Muscle layer of colon (tissue), 2 donors: ENCODE measurements at regions not wholly inside any gene's neighbourhood (a gene's known extent, or its start where the extent isn't known, plus 50 kb on each side); places are given as distances from the start of the nearest gene placed in this dataset.
"Not testable (repeated sequence)": the region's sequence is repeated elsewhere in the genome, so short reads cannot be mapped to it uniquely, and the experiment has no call there.

ENCODE experiments used
- H3K27ac ChIP-seq: one replicate; pipeline ENCODE4 v1.7.0; 2013; ENCODE audit warnings: low read depth, mild to moderate bottlenecking, low read length, moderate library complexity
- H3K27me3 ChIP-seq, 2 donors: one replicate each; pipeline ENCODE4 v1.7.0; 2013; ENCODE audit warnings: low read length in 2 of 2, mild to moderate bottlenecking in 2 of 2; ENCODE audit not compliant: insufficient read depth in 2 of 2, control insufficient read depth in 1 of 2
- H3K36me3 ChIP-seq: one replicate; pipeline ENCODE4 v1.7.0; 2013; ENCODE audit warnings: mild to moderate bottlenecking, low read length; ENCODE audit not compliant: insufficient read depth
- H3K4me1 ChIP-seq: one replicate; pipeline ENCODE4 v1.7.0; 2013; ENCODE audit warnings: mild to moderate bottlenecking, low read length; ENCODE audit not compliant: insufficient read depth
- H3K4me3 ChIP-seq, 2 donors: one replicate each; pipeline ENCODE4 v1.7.0; 2013; ENCODE audit warnings: low read length in 2 of 2, low read depth in 1 of 2, mild to moderate bottlenecking in 1 of 2, moderate library complexity in 1 of 2
- H3K9ac ChIP-seq: one replicate; pipeline ENCODE4 v1.7.0; 2013; ENCODE audit warnings: low read length
- H3K9me3 ChIP-seq: one replicate; pipeline ENCODE4 v1.7.0; 2013; ENCODE audit warnings: mild to moderate bottlenecking, low read length
- donor health status: abdominal sarcoma.
- donor health status: Adenocarcinoma of cecum.

DNA sequence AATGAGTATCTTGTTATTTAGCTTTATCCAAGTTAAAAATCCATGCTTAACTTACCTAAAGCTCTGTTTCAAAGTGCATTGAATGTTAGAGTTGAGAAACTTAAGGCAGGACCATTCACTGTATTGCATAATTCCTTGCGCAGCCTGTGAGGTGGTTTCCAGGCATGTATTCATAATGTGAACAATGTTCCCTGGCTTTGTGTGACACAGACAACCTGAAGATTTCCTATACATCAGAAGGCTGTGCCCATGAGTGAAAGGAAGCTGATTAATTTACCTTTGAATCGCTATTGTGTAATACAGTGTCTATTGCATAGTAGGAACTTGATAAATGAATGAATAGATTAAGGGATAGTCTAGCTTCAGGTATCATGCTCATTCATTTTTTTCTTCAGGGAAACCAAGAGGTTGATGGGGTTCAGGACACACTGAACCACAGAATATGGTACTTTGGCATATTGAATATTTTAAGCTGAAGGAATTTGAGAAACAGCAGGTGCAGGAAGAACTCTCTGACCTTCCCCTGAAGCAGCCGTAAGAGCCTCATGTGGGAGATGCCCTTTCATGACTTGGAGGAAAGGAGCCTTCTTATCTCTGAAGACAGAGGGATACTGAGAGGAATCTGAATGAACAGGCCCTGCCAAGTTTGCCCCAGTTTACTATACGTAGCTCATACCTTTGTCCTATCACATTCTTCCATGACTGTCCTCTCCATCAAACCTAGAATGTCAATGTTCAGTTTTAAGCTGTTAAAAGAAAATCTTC is 88.6 kb upstream of the GNG12 start:
- no peaks in the 10 kb centered on the region for H3K27me3 ChIP-seq
- no peak overlapping the region for H3K9ac ChIP-seq
- H3K27ac ChIP-seq = no peak overlapping the region
- H3K36me3 ChIP-seq = no peaks in the 10 kb centered on the region
- H3K4me1 ChIP-seq = no peaks in the 10 kb centered on the region
- no peaks in the 10 kb centered on the region for H3K9me3 ChIP-seq
- no peak overlapping the region for H3K4me3 ChIP-seq

DNA sequence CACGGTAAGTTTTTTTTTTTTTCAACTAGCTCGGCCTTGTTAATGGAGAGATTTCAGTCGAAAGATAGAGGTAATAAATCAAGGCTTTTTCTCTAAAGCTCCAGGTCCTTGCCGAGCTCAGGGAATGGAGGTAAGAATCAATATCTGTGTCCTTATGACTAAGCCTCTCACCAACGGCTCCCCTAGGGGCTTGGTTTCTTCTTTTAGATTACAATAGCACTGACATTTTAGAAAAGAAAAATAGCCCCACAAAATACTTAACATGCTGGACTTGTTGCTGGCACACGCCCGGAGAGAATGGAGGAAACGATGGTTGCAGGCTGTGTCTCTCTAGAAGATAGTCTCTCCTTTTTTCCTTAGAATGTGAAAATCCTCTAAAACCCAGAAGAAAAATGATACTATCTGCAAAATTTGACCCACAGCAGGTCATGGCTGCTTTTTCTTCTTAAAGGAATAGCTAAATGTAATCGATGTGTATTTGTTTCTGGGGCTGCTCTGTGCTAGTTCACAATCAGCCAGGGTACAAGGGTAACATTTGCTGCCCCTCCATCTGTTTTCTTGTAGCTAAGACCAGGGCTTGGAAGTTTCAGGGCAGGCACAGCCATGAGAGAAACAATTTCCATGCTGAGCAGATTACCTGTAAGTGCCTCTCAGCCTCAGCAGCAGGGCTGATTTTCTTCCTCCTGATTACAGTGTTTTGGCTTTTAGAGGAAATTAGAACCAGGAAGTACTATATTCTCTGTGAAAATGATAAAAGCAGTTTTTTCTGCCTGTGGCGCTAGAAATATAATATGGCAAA is 86.2 kb upstream of the GNG12 start:
- H3K27me3 ChIP-seq = no peaks in the 10 kb centered on the region
- no peaks in the 10 kb centered on the region for H3K4me1 ChIP-seq
- H3K27ac ChIP-seq = no peak overlapping the region
- H3K9me3 ChIP-seq = no peaks in the 10 kb centered on the region
- no peak overlapping the region for H3K9ac ChIP-seq
- no peak overlapping the region for H3K4me3 ChIP-seq
- H3K36me3 ChIP-seq = no peaks in the 10 kb centered on the region

DNA sequence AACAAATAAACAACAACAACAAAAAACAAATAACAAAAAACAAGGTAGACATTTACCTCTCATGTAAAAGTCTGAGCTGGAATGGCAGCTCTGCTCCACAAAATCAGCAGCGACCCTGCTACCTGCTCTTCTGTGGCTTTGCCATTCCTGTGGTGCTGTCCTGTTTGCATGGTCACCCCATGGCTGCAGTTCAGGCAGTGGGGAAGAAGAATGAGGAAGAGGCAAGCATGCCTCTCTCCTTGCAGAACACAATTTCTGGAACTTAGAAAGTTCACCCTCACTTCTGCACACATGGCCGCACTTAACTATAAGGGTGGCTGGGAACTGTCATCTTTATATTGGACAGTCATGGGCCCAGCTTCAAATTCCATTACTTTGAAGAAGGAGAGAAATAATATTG is 84.8 kb upstream of the GNG12 start:
- Histone ChIP-seq H3K9me3 (no peaks in the 10 kb centered on the region), H3K36me3 (no peaks in the 10 kb centered on the region), H3K27me3 (no peaks in the 10 kb centered on the region), H3K9ac (no peak overlapping the region), H3K27ac (no peak overlapping the region), H3K4me3 (no peak overlapping the region), H3K4me1 (no peaks in the 10 kb centered on the region)

DNA sequence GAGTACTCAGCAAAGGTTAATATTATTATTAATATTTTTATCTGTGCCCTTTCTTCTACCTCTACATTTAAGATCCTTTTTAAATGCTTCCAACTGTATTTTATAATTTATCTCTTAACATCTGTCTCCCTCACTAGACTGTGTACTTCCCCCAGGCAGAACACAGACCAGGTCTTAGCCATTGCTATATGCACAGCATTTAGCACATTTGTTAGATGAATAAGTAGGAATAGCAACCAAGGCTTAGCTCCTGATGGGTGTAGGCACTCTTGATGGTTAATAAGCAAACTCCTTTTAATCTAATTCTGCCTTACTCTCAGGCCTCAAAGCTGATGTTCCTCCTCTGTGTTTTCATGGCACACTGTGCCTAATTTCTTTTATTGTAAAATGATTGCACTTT is 83.7 kb upstream of the GNG12 start:
- H3K4me1 ChIP-seq = no peaks in the 10 kb centered on the region
- H3K27me3 ChIP-seq = no peaks in the 10 kb centered on the region
- no peaks in the 10 kb centered on the region for H3K36me3 ChIP-seq
- no peaks in the 10 kb centered on the region for H3K9me3 ChIP-seq
- no peak overlapping the region for H3K9ac ChIP-seq
- H3K27ac ChIP-seq = no peak overlapping the region
- H3K4me3 ChIP-seq = no peak overlapping the region

DNA sequence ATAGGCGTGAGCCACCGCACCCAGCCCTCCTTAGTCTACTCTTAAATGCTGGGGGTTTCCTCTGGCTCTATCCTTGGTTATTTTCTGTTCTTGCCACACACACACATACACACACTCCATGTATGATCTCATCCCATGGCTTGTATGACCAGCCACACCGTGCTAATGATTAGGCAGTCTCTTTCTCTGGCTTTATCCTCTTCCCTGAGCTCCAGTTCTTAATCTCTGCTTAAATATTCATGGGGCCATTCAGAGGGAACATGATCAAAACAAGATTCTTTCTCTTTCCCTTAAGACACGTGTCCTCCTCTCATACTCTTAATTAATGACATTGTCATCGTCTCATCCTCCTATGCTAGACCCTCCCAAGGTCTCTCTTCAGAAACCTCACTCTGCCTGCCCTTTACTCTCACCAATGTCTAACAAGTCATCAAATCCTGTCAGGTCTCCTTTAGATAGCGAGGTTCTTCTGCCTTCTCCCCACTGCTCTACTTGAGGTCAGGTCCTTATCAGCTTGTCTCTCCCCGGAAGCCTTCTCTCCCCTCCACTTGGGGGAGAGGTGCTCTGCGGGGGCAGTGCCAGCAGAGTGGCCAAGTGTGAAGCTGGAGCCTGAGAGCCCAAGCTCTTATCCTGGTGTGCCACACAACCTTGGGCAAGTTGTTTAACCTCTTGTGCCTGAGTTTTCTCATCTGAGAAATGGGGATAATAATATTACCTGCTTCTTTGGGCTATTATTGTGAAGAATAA is 83.0 kb upstream of the GNG12 start:
- no peak overlapping the region for H3K4me3 ChIP-seq
- no peak overlapping the region for H3K9ac ChIP-seq
- H3K36me3 ChIP-seq = no peaks in the 10 kb centered on the region
- no peak overlapping the region for H3K27ac ChIP-seq
- no peaks in the 10 kb centered on the region for H3K4me1 ChIP-seq
- no peaks in the 10 kb centered on the region for H3K9me3 ChIP-seq
- no peaks in the 10 kb centered on the region for H3K27me3 ChIP-seq

DNA sequence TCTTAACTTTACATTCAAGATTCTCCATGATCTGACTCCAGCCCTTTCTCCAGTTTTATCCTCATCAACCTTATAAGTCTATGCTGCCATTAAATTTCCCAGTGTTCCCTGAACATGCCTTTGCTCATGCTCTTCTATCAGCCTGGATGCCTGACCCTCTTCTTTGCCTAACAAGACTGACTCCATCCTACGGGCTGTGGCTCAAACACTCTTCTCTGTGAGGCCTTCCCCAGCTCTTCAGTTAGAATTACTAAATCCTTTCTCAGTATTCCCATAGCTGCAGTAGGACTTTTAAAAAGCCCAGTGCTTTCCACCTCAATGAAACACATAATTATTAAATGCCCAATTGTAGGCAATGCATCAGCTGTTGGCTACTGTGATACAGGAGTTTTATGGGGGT is 76.5 kb upstream of the GNG12 start:
- Histone ChIP-seq H3K9ac (no peak overlapping the region), H3K27ac (no peak overlapping the region), H3K9me3 (no peaks in the 10 kb centered on the region), H3K27me3 (no peaks in the 10 kb centered on the region), H3K4me3 (no peak overlapping the region), H3K36me3 (no peaks in the 10 kb centered on the region), H3K4me1 (no peaks in the 10 kb centered on the region)

DNA sequence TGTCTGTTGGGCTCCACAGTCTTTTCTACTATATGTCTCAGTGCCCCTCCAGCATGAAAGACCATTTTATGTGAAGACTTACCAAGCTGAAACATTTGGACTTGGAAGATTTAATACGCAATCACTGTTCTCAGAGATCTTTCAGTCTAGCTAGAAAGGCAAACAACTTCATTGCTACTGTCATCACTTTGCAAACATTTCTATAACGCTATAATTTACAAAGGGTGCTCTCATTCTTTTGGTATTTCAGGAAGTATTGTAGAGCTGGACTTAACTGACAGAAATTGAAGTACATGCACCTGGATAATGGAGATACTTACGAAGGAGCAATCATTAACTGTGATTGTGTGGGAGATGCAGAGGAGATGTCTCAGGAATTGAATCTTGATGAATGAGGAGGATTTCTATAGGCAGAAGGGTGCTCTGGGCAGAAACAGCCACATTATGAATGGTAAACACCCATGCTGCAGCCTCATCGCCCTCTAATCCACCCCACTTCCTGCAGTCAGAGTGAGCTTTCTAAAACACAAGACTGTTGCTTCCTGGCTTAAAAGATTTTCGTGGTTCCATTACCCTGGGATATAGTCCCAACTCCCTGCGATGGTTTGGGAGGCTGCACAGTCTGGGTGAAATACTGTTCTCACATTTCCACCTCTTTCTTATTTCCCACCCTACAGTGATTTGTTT is 75.1 kb upstream of the GNG12 start:
- H3K9ac ChIP-seq = no peak overlapping the region
- H3K4me3 ChIP-seq = no peak overlapping the region
- no peaks in the 10 kb centered on the region for H3K9me3 ChIP-seq
- no peaks in the 10 kb centered on the region for H3K36me3 ChIP-seq
- H3K27me3 ChIP-seq = no peaks in the 10 kb centered on the region
- H3K27ac ChIP-seq = no peak overlapping the region
- H3K4me1 ChIP-seq = no peaks in the 10 kb centered on the region

DNA sequence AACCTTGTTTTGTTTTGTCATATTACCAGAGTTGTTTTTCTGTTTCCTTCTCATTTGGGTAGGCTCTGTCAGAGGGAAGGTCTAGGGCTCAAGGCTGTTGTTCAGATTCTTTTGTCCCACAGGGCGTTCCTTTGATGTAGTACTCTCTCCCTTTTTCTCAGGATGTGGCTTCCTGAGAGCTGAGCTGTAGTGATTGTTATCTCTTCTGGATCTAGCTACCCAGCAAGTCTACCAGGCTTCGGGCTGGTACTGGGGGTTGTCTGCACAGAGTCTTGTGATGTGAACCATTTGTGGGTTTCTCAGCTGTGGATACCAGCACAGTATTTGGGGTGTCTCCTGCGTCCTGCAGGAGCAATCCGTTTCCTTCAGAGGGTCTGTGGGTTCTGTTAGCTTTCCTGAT is 74.2 kb upstream of the GNG12 start:
- H3K36me3 ChIP-seq, H3K4me3 ChIP-seq, H3K27ac ChIP-seq, H3K27me3 ChIP-seq, H3K4me1 ChIP-seq, H3K9me3 ChIP-seq, H3K9ac ChIP-seq: not testable (repeated sequence)

DNA sequence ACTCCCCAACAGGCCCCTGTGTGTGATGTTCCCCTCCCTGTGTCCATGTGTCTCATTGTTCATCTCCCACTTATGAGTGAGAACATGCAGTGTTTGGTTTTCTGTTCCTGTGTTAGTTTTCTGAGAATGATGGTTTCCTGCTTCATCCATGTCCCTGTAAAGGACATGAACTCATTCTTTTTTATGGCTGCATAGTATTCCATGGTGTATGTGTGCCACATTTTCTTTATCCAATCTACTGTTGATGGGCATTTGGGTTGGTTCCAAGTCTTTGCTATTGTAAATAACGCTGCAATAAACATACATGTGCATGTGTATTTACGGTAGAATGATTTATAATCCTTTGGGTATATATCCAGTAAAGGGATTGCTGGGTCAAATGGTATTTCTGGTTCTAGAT is 72.7 kb upstream of the GNG12 start:
- H3K4me3 ChIP-seq, H3K9me3 ChIP-seq, H3K27me3 ChIP-seq, H3K36me3 ChIP-seq, H3K27ac ChIP-seq, H3K9ac ChIP-seq, H3K4me1 ChIP-seq: not testable (repeated sequence)

DNA sequence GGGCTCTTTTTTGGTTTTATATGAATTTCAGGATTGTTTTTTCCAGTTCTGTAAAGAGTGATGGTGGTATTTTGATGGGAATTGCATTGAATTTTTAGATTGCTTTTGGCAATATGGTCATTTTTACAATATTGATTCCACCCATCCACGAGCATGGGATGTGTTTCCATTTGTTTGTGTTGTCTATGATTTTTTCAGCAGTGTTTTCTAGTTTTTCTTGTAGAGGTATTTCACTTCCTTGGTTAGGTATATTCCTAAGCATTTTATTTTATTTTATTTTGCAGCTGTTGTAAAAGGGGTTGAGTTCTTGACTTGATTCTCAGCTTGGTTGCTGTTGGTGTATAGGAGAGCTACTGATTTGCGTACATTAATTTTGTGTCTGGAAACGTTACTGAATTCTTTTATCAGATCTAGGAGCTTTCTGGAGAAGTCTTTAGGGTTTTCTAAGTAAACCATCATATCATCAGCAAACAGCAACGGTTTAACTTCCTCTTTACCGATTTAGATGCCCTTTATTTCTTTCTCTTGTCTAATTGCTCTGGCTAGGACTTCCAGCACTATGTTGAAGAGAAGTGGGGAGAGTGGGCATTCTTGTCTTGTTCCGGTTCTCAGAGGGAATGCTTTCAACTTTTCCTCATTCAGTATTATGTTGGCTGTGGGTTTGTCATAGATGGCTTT is 69.4 kb upstream of the GNG12 start:
- H3K36me3 ChIP-seq, H3K4me1 ChIP-seq, H3K9ac ChIP-seq, H3K27me3 ChIP-seq, H3K27ac ChIP-seq, H3K4me3 ChIP-seq, H3K9me3 ChIP-seq: not testable (repeated sequence)
